OCI-LY7 (cell line): ENCODE measurements at regions not wholly inside any gene's neighbourhood (a gene's known extent, or its start where the extent isn't known, plus 50 kb on each side); places are given as distances from the start of the nearest gene placed in this dataset.

Source experiments
- CTCF ChIP-seq: fragments of 200-600 bp; sonication (generic); conservative IDR thresholded peaks from 2 replicates; pipeline ENCODE4 v1.5.1; 2014; ENCODE audit warnings: mild to moderate bottlenecking, antibody characterized with exemption, low read length, moderate library complexity, mixed read lengths
- EZH2phosphoT487 ChIP-seq: fragments of 200-600 bp; sonication (generic); IDR thresholded peaks from 2 replicates; pipeline ENCODE4 v1.6.1; 2018; ENCODE audit warnings: low read depth, borderline replicate concordance, mild to moderate bottlenecking, mixed run types, antibody characterized with exemption, low read length, moderate library complexity, mixed read lengths

DNA sequence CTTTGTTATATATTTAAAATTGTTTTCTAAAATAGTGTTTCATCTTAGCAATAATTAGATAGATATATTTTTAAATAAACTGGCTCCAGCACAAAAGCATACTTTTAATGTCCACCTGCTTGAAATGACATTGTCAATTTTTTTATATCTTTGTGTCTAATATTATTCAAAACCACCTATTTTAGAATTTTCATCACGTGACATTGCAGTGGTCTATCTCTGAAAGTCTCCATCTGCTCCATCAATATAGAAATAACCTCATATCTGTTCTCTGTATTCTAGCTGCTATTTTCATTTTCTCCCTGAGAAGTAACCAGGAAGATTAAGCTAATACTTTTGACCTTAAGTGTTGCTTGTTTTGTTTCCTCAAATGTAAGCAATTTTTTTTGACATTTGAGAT lies 248.0 kb upstream of the CNTNAP5 start:
- TF ChIP-seq CTCF (no peak), EZH2phosphoT487 (no peak)
